Skeletal muscle tissue (tissue), 3 donors: ENCODE measurements at regions not wholly inside any gene's neighbourhood (a gene's known extent, or its start where the extent isn't known, plus 50 kb on each side); places are given as distances from the start of the nearest gene placed in this dataset.

ENCODE experiments used
- H3K27ac ChIP-seq: one replicate; pipeline ENCODE4 v1.7.0; 2013; ENCODE audit warnings: mild to moderate bottlenecking, low read depth, low read length, inconsistent platforms
- H3K27me3 ChIP-seq, 3 donors: one replicate each; pipeline ENCODE4 v1.7.0; 2013; ENCODE audit warnings: low read length in 3 of 3; ENCODE audit not compliant: control insufficient read depth in 3 of 3, insufficient read depth in 3 of 3
- H3K36me3 ChIP-seq, 3 donors: one replicate each; pipeline ENCODE4 v1.7.0; 2013; ENCODE audit warnings: low read length in 3 of 3; ENCODE audit not compliant: control insufficient read depth in 3 of 3, insufficient read depth in 3 of 3
- H3K4me1 ChIP-seq, 3 donors: one replicate each; pipeline ENCODE4 v1.7.0; 2013; ENCODE audit warnings: low read length in 3 of 3, mild to moderate bottlenecking in 3 of 3; ENCODE audit not compliant: control insufficient read depth in 3 of 3, insufficient read depth in 3 of 3
- H3K4me3 ChIP-seq, 3 donors: one replicate each; pipeline ENCODE4 v1.7.0; 2013; ENCODE audit warnings: low read length in 3 of 3
- H3K9ac ChIP-seq, 3 donors: one replicate each; pipeline ENCODE4 v1.7.0; 2013; ENCODE audit warnings: low read length in 3 of 3, mild to moderate bottlenecking in 3 of 3, moderate library complexity in 2 of 3, low read depth in 1 of 3
- H3K9me3 ChIP-seq, 3 donors: one replicate each; pipeline ENCODE4 v1.7.0; 2013; ENCODE audit warnings: low read length in 3 of 3; ENCODE audit not compliant: control insufficient read depth in 3 of 3
- donor health status: Osteomylitis.

GRCh38 chr4:89604951-89605350 is 232.0 kb downstream of the SNCA start:
- H3K27me3 ChIP-seq, result no peaks in the 10 kb centered on the region
- H3K4me1 ChIP-seq, result no peaks in the 10 kb centered on the region
- H3K36me3 ChIP-seq, result no peaks in the 10 kb centered on the region
- H3K9me3 ChIP-seq, result no peaks in the 10 kb centered on the region
- H3K27ac ChIP-seq, result no peak overlapping the region
- no peak overlapping the region for H3K4me3 ChIP-seq
- no peak overlapping the region for H3K9ac ChIP-seq

DNA sequence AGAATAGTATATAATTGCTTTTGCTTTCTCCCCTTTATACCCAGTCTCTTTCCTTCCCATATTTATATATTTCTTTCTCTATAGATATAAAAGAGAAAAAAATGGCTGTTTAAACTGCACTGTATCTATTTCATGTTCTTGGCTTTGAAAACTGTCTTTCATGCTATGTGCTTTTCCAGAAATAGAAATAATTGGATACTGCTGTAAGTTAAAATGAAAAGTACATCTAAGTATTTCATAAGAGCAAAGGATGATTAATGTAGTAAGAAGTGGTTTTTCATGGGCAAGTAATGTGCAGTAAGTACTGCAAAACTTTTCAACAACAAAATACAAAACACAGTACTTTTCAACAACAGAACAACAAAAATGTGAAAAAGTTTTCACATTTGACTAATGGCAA is 237.9 kb downstream of the SNCA start:
- Histone ChIP-seq H3K9ac (no peak overlapping the region), H3K4me3 (no peak overlapping the region), H3K9me3 (no peaks in the 10 kb centered on the region), H3K27ac (no peak overlapping the region), H3K4me1 (no peaks in the 10 kb centered on the region), H3K27me3 (no peaks in the 10 kb centered on the region), H3K36me3 (no peaks in the 10 kb centered on the region)

DNA sequence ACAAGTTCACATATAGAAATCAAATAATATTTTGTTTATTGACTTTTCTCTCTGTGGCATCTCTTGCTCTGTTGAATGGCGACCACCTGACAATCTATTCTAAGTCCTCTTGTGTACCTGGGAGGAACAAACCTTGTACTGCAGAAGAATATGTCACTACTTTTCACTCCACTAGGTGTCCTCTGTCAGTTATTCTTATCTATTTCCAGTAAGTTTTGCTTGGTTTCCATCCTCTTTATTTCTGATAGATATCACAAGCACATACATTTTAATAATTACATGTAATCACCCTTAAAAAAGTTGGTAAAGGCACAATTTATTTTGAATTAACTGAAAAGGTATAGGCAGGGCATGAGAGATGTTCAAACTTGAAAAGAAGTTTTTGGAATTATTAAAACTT is 238.4 kb downstream of the SNCA start:
- Histone ChIP-seq H3K27ac (no peak overlapping the region), H3K4me3 (no peak overlapping the region), H3K4me1 (no peaks in the 10 kb centered on the region), H3K27me3 (no peaks in the 10 kb centered on the region), H3K9ac (no peak overlapping the region), H3K9me3 (no peaks in the 10 kb centered on the region), H3K36me3 (no peaks in the 10 kb centered on the region)

DNA sequence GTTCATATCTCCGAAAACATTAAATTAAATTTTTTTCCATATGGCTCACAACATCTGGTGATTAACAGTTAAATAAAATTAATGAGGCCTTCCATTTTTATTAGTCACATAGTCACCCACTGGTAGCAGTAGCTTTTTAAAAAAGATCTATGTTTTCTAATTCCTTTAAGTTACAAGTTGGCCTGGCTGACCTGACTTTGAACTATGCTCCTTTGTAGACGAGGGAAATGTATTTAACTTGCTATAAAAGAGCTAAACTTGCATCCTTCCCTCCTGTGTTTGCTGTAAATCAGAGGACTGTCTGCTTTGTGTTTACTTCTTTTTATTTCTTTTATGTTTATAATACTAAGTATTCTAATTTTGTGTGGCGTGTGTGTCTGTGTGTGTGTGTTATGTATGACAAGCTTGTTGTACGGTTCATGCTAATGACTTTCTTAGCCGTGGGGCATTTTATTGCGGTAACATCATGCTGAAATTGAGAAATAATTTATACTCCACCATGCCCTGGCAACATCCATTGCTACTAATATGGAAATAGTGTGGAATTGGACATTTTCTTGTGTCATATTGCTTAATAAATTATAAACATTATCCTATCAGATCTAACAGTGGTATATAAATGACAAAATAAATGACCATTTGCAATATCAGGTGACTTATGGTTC is 241.7 kb downstream of the SNCA start:
- no peak overlapping the region for H3K27ac ChIP-seq
- H3K9me3 ChIP-seq, result no peaks in the 10 kb centered on the region
- H3K27me3 ChIP-seq, result no peaks in the 10 kb centered on the region
- no peaks in the 10 kb centered on the region for H3K36me3 ChIP-seq
- H3K4me1 ChIP-seq, result no peaks in the 10 kb centered on the region
- no peak overlapping the region for H3K4me3 ChIP-seq
- no peak overlapping the region for H3K9ac ChIP-seq

- no peak overlapping the region for H3K27ac ChIP-seq
- no peaks in the 10 kb centered on the region for H3K4me1 ChIP-seq
- H3K9me3 ChIP-seq, result no peaks in the 10 kb centered on the region
- no peak overlapping the region for H3K4me3 ChIP-seq
- H3K36me3 ChIP-seq, result no peaks in the 10 kb centered on the region
- no peaks in the 10 kb centered on the region for H3K27me3 ChIP-seq
- no peak overlapping the region for H3K9ac ChIP-seq
These were observed 246.8 kb downstream of the SNCA start for GRCh38 chr4:89590128-89590527.

GRCh38 chr4:89588421-89588820 is 248.5 kb downstream of the SNCA start:
- Histone ChIP-seq H3K36me3 (no peaks in the 10 kb centered on the region), H3K9me3 (no peaks in the 10 kb centered on the region), H3K9ac (no peak overlapping the region), H3K4me3 (no peak overlapping the region), H3K27me3 (no peaks in the 10 kb centered on the region), H3K27ac (no peak overlapping the region), H3K4me1 (no peaks in the 10 kb centered on the region)

DNA sequence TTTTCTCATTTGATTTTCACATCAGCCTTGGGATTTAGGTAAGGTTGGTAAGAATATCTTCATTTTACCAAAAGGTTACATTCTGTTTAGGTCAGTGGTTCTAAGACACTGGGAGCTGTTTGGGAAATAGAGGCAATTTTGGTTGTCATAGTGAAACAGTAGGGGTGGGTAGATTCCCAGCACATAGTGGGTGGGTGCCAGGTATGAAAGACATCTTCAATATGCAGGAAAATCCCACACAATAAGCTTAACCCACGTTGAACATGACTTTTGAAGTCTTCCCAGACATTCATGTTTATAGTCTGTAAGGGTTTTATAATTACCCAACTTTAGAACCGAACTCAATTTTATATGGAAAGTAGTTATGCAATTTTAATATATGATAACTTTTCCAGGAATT is 249.6 kb downstream of the SNCA start:
- H3K9me3 ChIP-seq, result no peaks in the 10 kb centered on the region
- H3K9ac ChIP-seq, result no peak overlapping the region
- no peak overlapping the region for H3K27ac ChIP-seq
- no peak overlapping the region for H3K4me3 ChIP-seq
- H3K36me3 ChIP-seq, result no peaks in the 10 kb centered on the region
- H3K4me1 ChIP-seq, result no peaks in the 10 kb centered on the region
- H3K27me3 ChIP-seq, result no peaks in the 10 kb centered on the region

GRCh38 chr4:89586864-89587263 is 250.1 kb downstream of the SNCA start:
- Histone ChIP-seq H3K4me1 (no peaks in the 10 kb centered on the region), H3K4me3 (no peak overlapping the region), H3K9ac (no peak overlapping the region), H3K27ac (no peak overlapping the region), H3K27me3 (no peaks in the 10 kb centered on the region), H3K36me3 (no peaks in the 10 kb centered on the region), H3K9me3 (no peaks in the 10 kb centered on the region)

DNA sequence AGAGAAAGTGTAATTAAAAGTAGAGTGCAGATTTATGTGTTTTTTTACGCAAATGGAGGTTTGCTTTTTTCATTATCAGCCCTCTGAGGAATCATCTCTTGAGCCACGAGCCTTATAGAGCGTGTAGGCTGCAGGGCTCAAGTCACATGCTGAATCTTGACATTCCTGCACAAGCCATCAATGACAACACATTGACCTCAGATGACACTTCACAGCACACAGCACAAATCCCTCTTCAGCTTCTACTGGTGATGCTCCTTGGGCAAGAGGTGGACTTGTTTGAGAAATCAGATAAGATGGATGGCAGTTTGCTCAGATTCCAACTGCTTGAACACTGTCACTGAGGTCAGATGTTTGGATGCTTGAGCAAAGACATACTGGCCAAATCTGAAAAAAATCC is 250.6 kb downstream of the SNCA start:
- Histone ChIP-seq H3K27ac (no peak overlapping the region), H3K4me1 (no peaks in the 10 kb centered on the region), H3K9me3 (no peaks in the 10 kb centered on the region), H3K27me3 (no peaks in the 10 kb centered on the region), H3K36me3 (no peaks in the 10 kb centered on the region), H3K9ac (no peak overlapping the region), H3K4me3 (no peak overlapping the region)

DNA sequence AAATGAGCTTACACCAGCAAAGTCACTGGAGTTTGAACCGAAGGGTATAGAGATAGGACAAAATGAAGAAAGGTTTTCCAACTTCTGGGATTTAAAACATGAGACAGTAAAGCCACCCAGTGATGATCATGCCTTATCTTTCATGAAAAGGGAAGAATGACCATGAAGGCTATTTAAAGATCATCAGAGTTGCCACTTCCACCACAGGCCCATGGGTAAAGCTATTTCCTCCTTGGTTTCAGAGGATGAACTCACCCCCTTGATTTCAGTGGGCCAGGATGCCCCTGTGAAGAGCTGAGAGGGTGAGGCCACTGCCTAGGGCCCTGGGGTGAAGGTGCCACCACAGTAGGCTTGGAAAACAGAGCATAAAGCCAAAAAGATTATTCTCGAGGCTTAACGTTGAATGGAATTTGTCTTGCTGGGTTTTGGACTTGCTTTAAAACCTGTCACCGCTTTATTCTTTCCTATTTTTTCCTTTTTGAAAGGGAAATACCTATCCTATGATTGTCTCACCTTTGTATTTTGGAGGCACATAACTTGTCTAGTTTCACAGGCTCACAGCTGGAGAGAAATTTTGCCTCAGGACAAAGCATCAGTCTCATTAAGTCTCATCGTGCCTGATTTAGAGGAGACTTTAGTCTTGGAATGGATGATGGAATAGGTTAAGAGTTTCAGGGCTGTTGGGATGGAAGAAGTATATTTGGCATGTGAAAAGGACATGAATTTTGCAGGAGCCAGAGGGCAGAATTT is 254.0 kb downstream of the SNCA start:
- Histone ChIP-seq H3K9ac (no peak overlapping the region), H3K9me3 (no peaks in the 10 kb centered on the region), H3K4me3 (no peak overlapping the region), H3K27me3 (no peaks in the 10 kb centered on the region), H3K4me1 (no peaks in the 10 kb centered on the region), H3K36me3 (no peaks in the 10 kb centered on the region), H3K27ac (no peak overlapping the region)
